ENCODE measurements at regions not wholly inside any gene's neighbourhood (a gene's known extent, or its start where the extent isn't known, plus 50 kb on each side); places are given as distances from the start of the nearest gene placed in this dataset.
"Not testable (repeated sequence)": the region's sequence is repeated elsewhere in the genome, so short reads cannot be mapped to it uniquely, and the experiment has no call there.

- DNase-seq (ENCODE audit: low read depth in 1 of 2, low spot score in 1 of 2), result no peak
- in situ Hi-C loops (cut with HindIII; ENCODE audit: low pct_unique_long_range_greater_than_20kb, low sequenced_read_pairs), result no loop called here
- TF ChIP-seq JUND (IDR thresholded peaks at IDR 0.05; ENCODE audit: low read depth), result no peak
Observed at GRCh38 chr2:226552571-226553285, 246.9 kb downstream of the IRS1 start.

GRCh38 chr2:226551522-226552250, 247.9 kb downstream of the IRS1 start:
- TF ChIP-seq JUND (IDR thresholded peaks at IDR 0.05; ENCODE audit: low read depth), result no peak
- DNase-seq (ENCODE audit: low read depth in 1 of 2, low spot score in 1 of 2), result peak in 1 of 2 experiments; percentile 1
- in situ Hi-C loops (cut with HindIII; ENCODE audit: low pct_unique_long_range_greater_than_20kb, low sequenced_read_pairs), result no loop called here

GRCh38 chr2:226550801-226551200, 248.8 kb downstream of the IRS1 start:
- in situ Hi-C loops (cut with HindIII; ENCODE audit: low pct_unique_long_range_greater_than_20kb, low sequenced_read_pairs), result no loop called here
- no peak for TF ChIP-seq JUND (IDR thresholded peaks at IDR 0.05; ENCODE audit: low read depth)

DNA sequence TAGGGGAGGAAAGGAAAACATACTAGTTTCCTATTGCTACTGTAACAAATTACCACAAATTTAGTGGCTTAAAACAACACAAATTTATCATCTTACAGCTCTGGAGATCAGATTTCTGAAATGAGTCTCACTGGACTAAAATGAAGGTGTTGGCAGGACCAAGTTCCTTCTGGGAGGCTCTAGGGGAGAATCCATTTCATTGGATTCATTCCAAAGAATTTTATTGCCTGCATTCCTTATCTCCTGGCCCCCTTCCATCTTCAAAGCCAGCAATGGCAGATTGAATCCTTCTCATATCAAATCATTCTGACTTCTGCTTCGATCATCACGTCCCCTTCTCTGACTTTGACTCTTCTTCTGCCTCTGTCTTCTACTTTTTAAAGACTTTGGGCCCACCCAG, 250.9 kb downstream of the IRS1 start:
- DNase-seq (ENCODE audit: low read depth in 1 of 2, low spot score in 1 of 2), result no peak
- in situ Hi-C loops (cut with HindIII; ENCODE audit: low pct_unique_long_range_greater_than_20kb, low sequenced_read_pairs), result no loop called here
- TF ChIP-seq JUND (IDR thresholded peaks at IDR 0.05; ENCODE audit: low read depth), result no peak

More at GRCh38 chr2:226550801-226551200, 248.8 kb downstream of the IRS1 start:
- DNase-seq (ENCODE audit: low read depth in 1 of 2, low spot score in 1 of 2), result no peak

DNA sequence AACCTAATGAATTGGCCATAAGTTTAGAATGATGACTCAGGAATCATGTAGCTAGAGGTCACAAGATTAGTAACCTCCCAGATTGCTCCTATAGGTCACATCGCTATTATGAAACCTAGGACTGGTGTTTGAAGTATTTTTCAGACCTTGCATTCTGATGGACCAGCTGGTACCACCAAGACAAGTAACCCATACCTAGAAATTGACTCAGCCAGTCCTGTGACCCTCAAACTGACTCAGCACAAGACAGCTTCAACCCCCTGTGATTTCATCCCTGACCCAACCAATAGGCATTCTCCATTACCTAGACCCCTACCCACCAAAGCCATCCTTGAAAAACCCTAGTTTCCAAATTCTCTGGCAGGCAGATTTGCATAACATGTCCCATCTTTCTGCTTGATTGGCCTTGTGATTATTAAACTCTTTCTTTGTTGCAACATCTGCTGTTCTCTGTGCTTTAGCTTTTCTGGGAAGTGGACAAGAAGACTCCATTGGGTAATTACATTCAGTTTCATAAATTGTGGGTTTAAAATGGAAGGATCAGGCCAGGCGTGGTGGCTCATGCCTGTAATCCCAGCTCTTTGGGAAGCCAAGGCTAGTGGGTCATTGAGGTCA, 254.9 kb downstream of the IRS1 start:
- no peak for TF ChIP-seq JUND (IDR thresholded peaks at IDR 0.05; ENCODE audit: low read depth)
- no peak for DNase-seq (ENCODE audit: low read depth in 1 of 2, low spot score in 1 of 2)
- in situ Hi-C loops (cut with HindIII; ENCODE audit: low pct_unique_long_range_greater_than_20kb, low sequenced_read_pairs), result no loop called here

- no peak for DNase-seq (ENCODE audit: low read depth in 1 of 2, low spot score in 1 of 2)
- TF ChIP-seq JUND (IDR thresholded peaks at IDR 0.05; ENCODE audit: low read depth), result no peak
- in situ Hi-C loops (cut with HindIII; ENCODE audit: low pct_unique_long_range_greater_than_20kb, low sequenced_read_pairs), result no loop called here
Observed at GRCh38 chr2:226540204-226540994, 259.2 kb downstream of the IRS1 start.

DNA sequence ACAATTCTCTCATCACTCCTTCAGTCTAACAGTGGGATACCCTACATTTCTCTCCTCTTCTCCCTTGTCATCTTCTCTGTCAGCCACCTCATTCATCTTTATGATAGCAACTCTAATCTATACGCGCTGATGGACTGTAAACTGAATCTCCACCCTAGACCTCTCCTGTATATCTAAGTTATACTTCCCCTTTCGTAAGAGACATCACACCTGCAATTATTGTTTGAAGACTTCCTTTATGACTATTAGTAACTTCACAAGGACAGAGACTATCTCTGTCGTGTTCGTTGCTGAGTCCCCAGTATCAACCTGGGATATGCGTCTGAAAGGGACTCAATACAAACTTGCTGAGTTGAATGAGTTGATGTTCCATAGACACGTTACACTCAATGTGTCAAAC, 263.2 kb downstream of the IRS1 start:
- in situ Hi-C loops (cut with HindIII; ENCODE audit: low pct_unique_long_range_greater_than_20kb, low sequenced_read_pairs), result no loop called here
- no peak for TF ChIP-seq JUND (IDR thresholded peaks at IDR 0.05; ENCODE audit: low read depth)
- no peak for DNase-seq (ENCODE audit: low read depth in 1 of 2, low spot score in 1 of 2)

DNA sequence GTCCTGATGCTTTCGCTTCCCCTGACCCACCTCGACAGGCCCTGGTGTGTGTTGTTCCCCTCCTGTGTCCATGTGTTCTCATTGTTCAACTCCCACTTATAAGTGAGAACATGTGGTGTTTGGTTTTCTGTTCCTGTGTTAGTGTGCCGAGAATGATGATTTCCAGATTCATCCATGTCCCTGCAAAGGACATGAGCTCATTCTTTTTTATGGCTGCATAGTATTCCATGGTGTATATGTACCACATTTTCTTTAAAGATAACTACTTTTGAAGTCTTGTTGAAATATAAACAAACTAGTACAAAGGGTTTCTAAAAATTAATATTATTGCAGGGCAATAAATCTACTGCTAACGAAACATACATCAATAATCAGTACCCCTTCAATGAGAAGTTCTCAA, 266.6 kb downstream of the IRS1 start:
- in situ Hi-C loops (cut with HindIII; ENCODE audit: low pct_unique_long_range_greater_than_20kb, low sequenced_read_pairs); DNase-seq (ENCODE audit: low read depth in 1 of 2, low spot score in 1 of 2): not testable (repeated sequence)

GRCh38 chr2:226531061-226531810, 268.4 kb downstream of the IRS1 start:
- no peak for TF ChIP-seq JUND (IDR thresholded peaks at IDR 0.05; ENCODE audit: low read depth)
- no peak for DNase-seq (ENCODE audit: low read depth in 1 of 2, low spot score in 1 of 2)
- in situ Hi-C loops (cut with HindIII; ENCODE audit: low pct_unique_long_range_greater_than_20kb, low sequenced_read_pairs), result no loop called here

GRCh38 chr2:226529556-226529955, 270.1 kb downstream of the IRS1 start:
- DNase-seq (ENCODE audit: low read depth in 1 of 2, low spot score in 1 of 2), result no peak
- TF ChIP-seq JUND (IDR thresholded peaks at IDR 0.05; ENCODE audit: low read depth), result no peak
- in situ Hi-C loops (cut with HindIII; ENCODE audit: low pct_unique_long_range_greater_than_20kb, low sequenced_read_pairs), result no loop called here

GRCh38 chr2:226526716-226527115, 272.9 kb downstream of the IRS1 start:
- no peak for TF ChIP-seq JUND (IDR thresholded peaks at IDR 0.05; ENCODE audit: low read depth)
- DNase-seq (ENCODE audit: low read depth in 1 of 2, low spot score in 1 of 2), result no peak
- in situ Hi-C loops (cut with HindIII; ENCODE audit: low pct_unique_long_range_greater_than_20kb, low sequenced_read_pairs), result no loop called here

DNA sequence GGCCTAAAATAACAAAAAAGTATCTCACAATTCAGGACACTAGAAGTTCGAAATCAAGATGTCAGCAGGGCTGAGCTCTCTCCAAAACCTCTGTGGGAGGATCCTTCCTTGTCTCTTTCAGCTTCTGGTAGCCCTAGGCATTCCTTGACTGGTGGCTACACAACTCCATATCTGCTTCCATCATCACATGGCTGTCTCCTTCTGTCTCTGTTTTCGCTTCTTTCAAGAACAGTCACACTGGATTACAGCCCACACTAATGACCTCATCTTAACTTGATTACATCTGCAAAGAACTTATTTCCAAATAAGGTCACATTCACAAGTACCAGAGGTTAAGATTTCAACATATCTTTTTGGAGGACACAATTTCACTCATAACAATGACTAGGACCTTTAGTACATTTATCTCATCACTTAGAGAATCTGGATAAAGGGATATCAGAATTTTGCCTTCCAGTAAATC, 275.2 kb downstream of the IRS1 start:
- TF ChIP-seq JUND (IDR thresholded peaks at IDR 0.05; ENCODE audit: low read depth), result no peak
- DNase-seq (ENCODE audit: low read depth in 1 of 2, low spot score in 1 of 2), result no peak
- in situ Hi-C loops (cut with HindIII; ENCODE audit: low pct_unique_long_range_greater_than_20kb, low sequenced_read_pairs), result no loop called here

Measured in T47D (cell line).